ENCODE measurements at regions not wholly inside any gene's neighbourhood (a gene's known extent, or its start where the extent isn't known, plus 50 kb on each side); places are given as distances from the start of the nearest gene placed in this dataset.
"Not testable (repeated sequence)": the region's sequence is repeated elsewhere in the genome, so short reads cannot be mapped to it uniquely, and the experiment has no call there.

DNA sequence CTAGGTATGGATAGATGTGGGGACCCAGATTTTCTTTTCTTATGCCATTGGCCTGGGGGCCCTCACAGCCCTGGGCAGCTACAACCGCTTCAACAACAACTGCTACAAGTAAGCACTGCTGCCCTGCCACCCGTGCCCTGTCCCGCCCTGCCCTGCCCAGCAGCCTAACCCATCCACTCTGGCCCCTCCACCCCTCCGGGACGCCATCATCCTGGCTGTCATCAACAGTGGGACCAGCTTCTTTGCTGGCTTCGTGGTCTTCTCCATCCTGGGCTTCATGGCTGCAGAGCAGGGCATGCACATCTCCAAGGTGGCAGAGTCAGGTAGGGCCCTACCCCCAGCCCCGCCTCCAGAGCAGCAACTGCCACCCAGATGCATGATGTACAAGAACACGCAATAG, 521.3 kb downstream of the TP53TG3F start:
- H3K27me3 Mint-ChIP-seq; H3K27me3 ChIP-seq (ENCODE audit: insufficient read depth, low read length); H3K4me3 ChIP-seq (ENCODE audit: low read length in 2 of 2); H3K27ac Mint-ChIP-seq; H3K9me3 ChIP-seq (ENCODE audit: control insufficient read depth in 1 of 2, low read length in 2 of 2); H3K4me1 Mint-ChIP-seq; H3K36me3 Mint-ChIP-seq; H3K36me3 ChIP-seq (ENCODE audit: insufficient read depth, low read length); DNase-seq; intact Hi-C loops (cut with micrococcal nuclease); H3K27ac ChIP-seq (ENCODE audit: low read depth, low read length); H3K9me3 Mint-ChIP-seq; H3K4me1 ChIP-seq (ENCODE audit: insufficient read depth, low read length); POLR2A ChIA-PET (ENCODE audit: partially characterized antibody); CTCF ChIA-PET (ENCODE audit: partially characterized antibody); H3K4me3 Mint-ChIP-seq: not testable (repeated sequence)

DNA sequence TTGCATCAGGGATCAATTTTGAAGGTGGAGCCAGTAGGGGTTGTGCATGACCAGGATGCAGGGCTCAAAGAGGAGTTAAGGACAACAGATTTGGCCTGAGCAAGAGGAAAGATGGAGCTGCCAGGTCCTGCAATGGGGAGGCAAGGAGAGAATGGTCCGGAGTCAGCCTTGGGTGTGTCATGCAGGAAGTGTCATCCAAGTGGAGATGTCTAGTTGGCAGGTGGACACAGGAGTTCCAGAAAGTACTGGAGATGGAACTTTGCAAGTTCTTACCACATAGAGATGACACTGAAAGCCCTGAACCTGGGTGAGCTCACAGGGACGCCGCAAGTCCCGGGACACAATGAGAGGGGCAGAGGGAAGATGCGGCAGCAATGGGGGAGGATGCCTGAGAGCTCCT, 525.0 kb downstream of the TP53TG3F start:
- intact Hi-C loops (cut with micrococcal nuclease); H3K36me3 Mint-ChIP-seq; H3K9me3 Mint-ChIP-seq; H3K4me1 ChIP-seq (ENCODE audit: insufficient read depth, low read length); H3K27me3 Mint-ChIP-seq; CTCF ChIA-PET (ENCODE audit: partially characterized antibody); H3K27me3 ChIP-seq (ENCODE audit: insufficient read depth, low read length); H3K27ac ChIP-seq (ENCODE audit: low read depth, low read length); H3K36me3 ChIP-seq (ENCODE audit: insufficient read depth, low read length); H3K27ac Mint-ChIP-seq; H3K4me3 Mint-ChIP-seq; H3K4me3 ChIP-seq (ENCODE audit: low read length in 2 of 2); H3K9me3 ChIP-seq (ENCODE audit: control insufficient read depth in 1 of 2, low read length in 2 of 2); H3K4me1 Mint-ChIP-seq; DNase-seq; POLR2A ChIA-PET (ENCODE audit: partially characterized antibody): not testable (repeated sequence)

DNA sequence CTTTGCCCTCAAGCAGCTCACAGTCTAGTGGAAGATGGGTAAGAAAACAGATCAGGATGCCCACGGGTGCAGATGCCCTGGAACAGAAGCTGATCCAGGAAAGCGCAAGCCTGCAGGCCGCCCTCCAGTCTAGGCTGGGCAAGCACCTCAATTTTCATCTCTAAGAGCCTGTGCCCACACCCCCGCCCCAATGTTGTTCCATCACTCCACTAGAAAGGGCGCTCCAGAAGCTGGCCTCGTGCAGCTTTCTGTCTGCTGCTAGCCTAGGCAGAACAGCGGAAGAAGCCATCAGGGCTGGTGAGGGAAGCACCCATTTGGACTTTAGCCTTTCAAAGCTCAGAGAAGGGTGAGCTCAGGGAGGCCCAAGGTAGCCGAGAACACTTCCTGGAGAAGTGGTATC, 527.1 kb downstream of the TP53TG3F start:
- H3K36me3 Mint-ChIP-seq; DNase-seq; H3K27me3 Mint-ChIP-seq; H3K27ac ChIP-seq (ENCODE audit: low read depth, low read length); CTCF ChIA-PET (ENCODE audit: partially characterized antibody); H3K4me1 Mint-ChIP-seq; intact Hi-C loops (cut with micrococcal nuclease); H3K9me3 Mint-ChIP-seq; POLR2A ChIA-PET (ENCODE audit: partially characterized antibody); H3K27me3 ChIP-seq (ENCODE audit: insufficient read depth, low read length); H3K4me1 ChIP-seq (ENCODE audit: insufficient read depth, low read length); H3K36me3 ChIP-seq (ENCODE audit: insufficient read depth, low read length); H3K4me3 ChIP-seq (ENCODE audit: low read length in 2 of 2); H3K9me3 ChIP-seq (ENCODE audit: control insufficient read depth in 1 of 2, low read length in 2 of 2); H3K27ac Mint-ChIP-seq; H3K4me3 Mint-ChIP-seq: not testable (repeated sequence)

DNA sequence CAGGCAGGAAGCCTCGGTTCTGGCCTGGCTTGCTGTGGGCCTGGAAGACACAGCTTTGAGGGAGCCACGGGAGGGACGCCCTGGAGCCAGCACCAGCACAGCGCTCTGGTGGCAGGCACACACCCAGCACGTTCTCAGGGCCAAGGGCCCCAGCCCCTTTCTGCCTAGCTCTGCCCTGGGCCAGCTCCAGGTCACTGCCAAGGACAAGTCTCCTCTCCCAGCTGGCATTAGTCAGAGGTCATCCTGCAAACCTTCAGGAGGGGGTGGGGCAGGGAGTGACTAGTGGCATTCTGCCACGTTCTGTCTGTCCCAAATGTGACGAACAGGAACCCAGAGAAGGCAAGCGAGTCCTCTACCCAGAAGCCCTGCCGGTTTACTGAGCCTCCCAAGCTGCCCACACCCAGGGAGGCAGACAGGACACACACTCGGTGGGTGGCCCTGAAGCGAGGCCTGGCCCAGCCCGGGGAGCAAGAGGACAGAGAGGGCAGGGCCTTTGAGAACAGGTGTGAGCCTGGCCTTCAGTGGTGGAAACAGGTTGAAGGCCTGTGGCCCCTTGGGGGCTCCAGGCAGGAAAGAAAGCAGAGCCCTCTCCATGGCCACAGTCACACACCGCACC, 528.0 kb downstream of the TP53TG3F start:
- H3K36me3 ChIP-seq (ENCODE audit: insufficient read depth, low read length); H3K27me3 ChIP-seq (ENCODE audit: insufficient read depth, low read length); POLR2A ChIA-PET (ENCODE audit: partially characterized antibody); CTCF ChIA-PET (ENCODE audit: partially characterized antibody); H3K4me3 Mint-ChIP-seq; H3K9me3 ChIP-seq (ENCODE audit: control insufficient read depth in 1 of 2, low read length in 2 of 2); H3K4me3 ChIP-seq (ENCODE audit: low read length in 2 of 2); H3K27ac ChIP-seq (ENCODE audit: low read depth, low read length); H3K4me1 ChIP-seq (ENCODE audit: insufficient read depth, low read length); H3K27me3 Mint-ChIP-seq; H3K27ac Mint-ChIP-seq; H3K36me3 Mint-ChIP-seq; H3K4me1 Mint-ChIP-seq; intact Hi-C loops (cut with micrococcal nuclease); DNase-seq; H3K9me3 Mint-ChIP-seq: not testable (repeated sequence)

DNA sequence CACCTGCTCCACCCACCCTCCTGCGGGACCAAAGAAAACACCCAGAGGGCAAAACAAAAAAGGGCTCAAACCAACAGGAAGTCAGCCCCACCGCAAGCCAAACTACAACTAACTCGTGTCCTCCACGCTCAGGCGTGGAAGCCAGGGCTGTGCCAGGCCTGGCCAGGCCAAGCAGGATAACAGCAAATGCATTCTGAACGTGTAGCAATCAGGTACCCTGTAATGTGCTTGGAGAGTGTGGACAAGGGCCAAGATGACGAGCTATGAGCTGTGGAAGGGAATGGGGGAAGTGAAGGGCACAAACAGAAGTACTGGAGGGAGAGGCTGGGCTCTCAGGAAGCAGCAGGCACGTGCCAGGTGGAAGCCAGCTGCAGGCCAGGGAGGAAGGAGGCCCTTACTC, 528.6 kb downstream of the TP53TG3F start:
- H3K36me3 Mint-ChIP-seq; H3K27ac Mint-ChIP-seq; H3K4me1 ChIP-seq (ENCODE audit: insufficient read depth, low read length); H3K27me3 Mint-ChIP-seq; intact Hi-C loops (cut with micrococcal nuclease); H3K9me3 Mint-ChIP-seq; H3K4me3 ChIP-seq (ENCODE audit: low read length in 2 of 2); H3K36me3 ChIP-seq (ENCODE audit: insufficient read depth, low read length); DNase-seq; H3K27me3 ChIP-seq (ENCODE audit: insufficient read depth, low read length); H3K4me3 Mint-ChIP-seq; H3K27ac ChIP-seq (ENCODE audit: low read depth, low read length); H3K9me3 ChIP-seq (ENCODE audit: control insufficient read depth in 1 of 2, low read length in 2 of 2); H3K4me1 Mint-ChIP-seq; CTCF ChIA-PET (ENCODE audit: partially characterized antibody); POLR2A ChIA-PET (ENCODE audit: partially characterized antibody): not testable (repeated sequence)

DNA sequence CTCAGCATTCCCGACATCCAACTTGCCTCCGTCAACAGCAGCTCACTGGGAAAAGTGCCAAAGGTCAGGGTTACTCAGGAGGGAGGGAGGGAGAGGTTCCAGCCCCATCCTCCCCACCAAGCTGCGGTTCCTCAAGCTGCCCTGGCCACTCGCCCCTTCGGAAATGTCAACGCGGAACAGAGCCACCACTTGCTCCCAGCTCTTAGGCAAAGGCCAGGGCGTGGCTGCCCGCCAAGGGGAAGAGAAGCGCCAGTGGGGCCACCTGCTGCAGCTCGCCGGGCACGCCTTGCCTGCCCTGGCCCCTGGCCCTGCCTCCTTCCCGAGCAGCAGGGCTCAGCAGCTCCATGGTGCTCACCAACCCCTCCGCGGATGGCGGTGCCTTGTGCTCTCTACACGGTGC, 531.1 kb downstream of the TP53TG3F start:
- H3K4me1 ChIP-seq (ENCODE audit: insufficient read depth, low read length); CTCF ChIA-PET (ENCODE audit: partially characterized antibody); H3K4me1 Mint-ChIP-seq; H3K27ac ChIP-seq (ENCODE audit: low read depth, low read length); H3K27me3 ChIP-seq (ENCODE audit: insufficient read depth, low read length); H3K27me3 Mint-ChIP-seq; DNase-seq; intact Hi-C loops (cut with micrococcal nuclease); H3K4me3 Mint-ChIP-seq; POLR2A ChIA-PET (ENCODE audit: partially characterized antibody); H3K36me3 ChIP-seq (ENCODE audit: insufficient read depth, low read length); H3K36me3 Mint-ChIP-seq; H3K4me3 ChIP-seq (ENCODE audit: low read length in 2 of 2); H3K27ac Mint-ChIP-seq; H3K9me3 ChIP-seq (ENCODE audit: control insufficient read depth in 1 of 2, low read length in 2 of 2): not testable (repeated sequence)
- peaks cover 0 to 11% (median 0%) of the 10 kb centered on the region in 8 donors for H3K9me3 Mint-ChIP-seq

DNA sequence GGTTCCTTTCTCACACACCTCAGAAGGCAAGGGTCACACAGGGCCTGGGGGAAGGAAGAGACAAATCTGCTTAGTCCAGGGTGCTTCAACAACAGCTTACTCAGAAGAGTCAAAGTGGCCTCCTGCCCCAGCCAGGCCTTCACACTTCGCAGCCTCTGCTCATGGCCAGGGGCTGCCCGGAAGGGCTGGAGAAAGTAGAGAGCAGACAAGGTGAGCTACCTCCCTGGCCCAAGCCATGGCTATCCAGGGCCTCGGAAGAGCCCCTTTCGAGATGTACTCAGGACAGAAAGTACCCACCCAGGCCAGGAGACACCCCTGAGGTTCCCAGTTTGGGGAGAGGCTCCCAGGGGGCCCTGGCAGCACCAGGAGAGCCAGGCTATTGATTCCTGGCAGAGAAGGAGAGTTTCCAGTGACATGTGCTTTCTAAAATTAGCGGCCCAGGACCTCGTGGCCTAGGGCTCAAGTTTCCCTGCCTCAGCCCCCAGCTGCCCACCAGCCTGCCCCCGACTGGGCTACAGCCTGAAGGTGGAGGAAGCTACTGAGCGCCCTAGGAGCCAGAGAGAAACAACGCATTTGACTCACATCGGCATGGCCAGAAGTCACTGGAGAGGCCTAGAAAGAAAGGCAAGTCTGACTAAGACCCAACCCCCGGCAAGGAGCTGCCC, 533.2 kb downstream of the TP53TG3F start:
- not testable (repeated sequence) for H3K36me3 Mint-ChIP-seq, H3K27me3 Mint-ChIP-seq

DNA sequence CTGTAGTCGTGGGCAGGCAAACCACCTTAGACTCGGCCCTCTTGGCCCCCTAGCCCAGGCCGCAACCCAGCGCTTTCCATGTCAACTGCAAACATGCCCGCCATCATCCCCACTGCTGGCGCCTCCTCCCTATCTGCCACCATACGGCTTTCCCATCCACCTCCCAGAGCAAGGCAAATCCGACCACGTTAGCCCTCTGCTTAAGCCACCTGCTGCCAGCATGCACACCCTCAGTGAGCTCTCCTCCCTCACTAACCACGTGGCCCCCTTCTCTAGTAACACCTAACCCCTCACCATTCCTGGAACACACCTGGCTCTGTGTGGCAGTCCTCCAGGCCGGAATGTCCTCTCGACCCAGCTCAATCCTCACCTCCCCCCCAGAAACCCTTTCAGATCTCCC, 534.8 kb downstream of the TP53TG3F start:
- H3K9me3 Mint-ChIP-seq, result peaks cover 0 to 14% (median 0%) of the 10 kb centered on the region in 8 donors
- intact Hi-C loops (cut with micrococcal nuclease); H3K4me3 ChIP-seq (ENCODE audit: low read length in 2 of 2); H3K27me3 ChIP-seq (ENCODE audit: insufficient read depth, low read length); POLR2A ChIA-PET (ENCODE audit: partially characterized antibody); H3K36me3 Mint-ChIP-seq; H3K27me3 Mint-ChIP-seq; H3K4me3 Mint-ChIP-seq; CTCF ChIA-PET (ENCODE audit: partially characterized antibody); H3K4me1 ChIP-seq (ENCODE audit: insufficient read depth, low read length); DNase-seq; H3K9me3 ChIP-seq (ENCODE audit: control insufficient read depth in 1 of 2, low read length in 2 of 2); H3K27ac ChIP-seq (ENCODE audit: low read depth, low read length); H3K36me3 ChIP-seq (ENCODE audit: insufficient read depth, low read length); H3K4me1 Mint-ChIP-seq: not testable (repeated sequence)
- H3K27ac Mint-ChIP-seq, result peak overlapping the region in 1 of 7 donors; percentile 48

More for the DNA sequence above, 533.2 kb downstream of the TP53TG3F start:
- POLR2A ChIA-PET (ENCODE audit: partially characterized antibody); CTCF ChIA-PET (ENCODE audit: partially characterized antibody); H3K9me3 ChIP-seq (ENCODE audit: control insufficient read depth in 1 of 2, low read length in 2 of 2); H3K4me1 ChIP-seq (ENCODE audit: insufficient read depth, low read length); DNase-seq; H3K4me3 ChIP-seq (ENCODE audit: low read length in 2 of 2); H3K27me3 ChIP-seq (ENCODE audit: insufficient read depth, low read length); H3K36me3 ChIP-seq (ENCODE audit: insufficient read depth, low read length); H3K27ac Mint-ChIP-seq; H3K27ac ChIP-seq (ENCODE audit: low read depth, low read length); H3K4me3 Mint-ChIP-seq; intact Hi-C loops (cut with micrococcal nuclease); H3K4me1 Mint-ChIP-seq: not testable (repeated sequence)
- peaks cover 0 to 14% (median 0%) of the 10 kb centered on the region in 8 donors for H3K9me3 Mint-ChIP-seq
